ENCODE measurements at regions not wholly inside any gene's neighbourhood (a gene's known extent, or its start where the extent isn't known, plus 50 kb on each side); places are given as distances from the start of the nearest gene placed in this dataset.

GRCh38 chr13:111470933-111471332, 150.5 kb downstream of the TEX29 start:
- H3K4me3 ChIP-seq (ENCODE audit: low read length) = no peak overlapping the region
- no peaks in the 10 kb centered on the region for H3K36me3 ChIP-seq (ENCODE audit: control insufficient read depth, low read depth, low read length)
- H3K27me3 ChIP-seq (ENCODE audit: control insufficient read depth, insufficient read depth, low read length) = no peaks in the 10 kb centered on the region
- H3K4me1 ChIP-seq (ENCODE audit: control insufficient read depth, low read depth, low read length) = no peaks in the 10 kb centered on the region
- H3K9ac ChIP-seq (ENCODE audit: low read length) = no peak overlapping the region
- H3K27ac ChIP-seq (ENCODE audit: low read length) = no peak overlapping the region
- no peaks in the 10 kb centered on the region for H3K9me3 ChIP-seq (ENCODE audit: control insufficient read depth, low read depth, low read length)

GRCh38 chr13:111472083-111472482, 151.6 kb downstream of the TEX29 start:
- Histone ChIP-seq H3K36me3 (ENCODE audit: control insufficient read depth, low read depth, low read length) (no peaks in the 10 kb centered on the region), H3K9me3 (ENCODE audit: control insufficient read depth, low read depth, low read length) (no peaks in the 10 kb centered on the region), H3K9ac (ENCODE audit: low read length) (no peak overlapping the region), H3K27me3 (ENCODE audit: control insufficient read depth, insufficient read depth, low read length) (no peaks in the 10 kb centered on the region), H3K4me1 (ENCODE audit: control insufficient read depth, low read depth, low read length) (no peaks in the 10 kb centered on the region), H3K27ac (ENCODE audit: low read length) (no peak overlapping the region), H3K4me3 (ENCODE audit: low read length) (no peak overlapping the region)

- Histone ChIP-seq H3K27me3 (ENCODE audit: control insufficient read depth, insufficient read depth, low read length) (no peaks in the 10 kb centered on the region), H3K4me1 (ENCODE audit: control insufficient read depth, low read depth, low read length) (no peaks in the 10 kb centered on the region), H3K9me3 (ENCODE audit: control insufficient read depth, low read depth, low read length) (no peaks in the 10 kb centered on the region), H3K36me3 (ENCODE audit: control insufficient read depth, low read depth, low read length) (no peaks in the 10 kb centered on the region), H3K9ac (ENCODE audit: low read length) (no peak overlapping the region), H3K27ac (ENCODE audit: low read length) (no peak overlapping the region), H3K4me3 (ENCODE audit: low read length) (no peak overlapping the region)
Observed at GRCh38 chr13:111472559-111473460, 152.4 kb downstream of the TEX29 start.

- Histone ChIP-seq H3K4me3 (ENCODE audit: low read length) (no peak overlapping the region), H3K36me3 (ENCODE audit: control insufficient read depth, low read depth, low read length) (no peaks in the 10 kb centered on the region), H3K27me3 (ENCODE audit: control insufficient read depth, insufficient read depth, low read length) (no peaks in the 10 kb centered on the region), H3K4me1 (ENCODE audit: control insufficient read depth, low read depth, low read length) (no peaks in the 10 kb centered on the region), H3K9me3 (ENCODE audit: control insufficient read depth, low read depth, low read length) (no peaks in the 10 kb centered on the region), H3K27ac (ENCODE audit: low read length) (no peak overlapping the region), H3K9ac (ENCODE audit: low read length) (no peak overlapping the region)
Observed at GRCh38 chr13:111474136-111475002, 153.9 kb downstream of the TEX29 start.

- no peak overlapping the region for H3K9ac ChIP-seq (ENCODE audit: low read length)
- no peak overlapping the region for H3K4me3 ChIP-seq (ENCODE audit: low read length)
- H3K27ac ChIP-seq (ENCODE audit: low read length) = no peak overlapping the region
- H3K27me3 ChIP-seq (ENCODE audit: control insufficient read depth, insufficient read depth, low read length) = no peaks in the 10 kb centered on the region
- no peaks in the 10 kb centered on the region for H3K36me3 ChIP-seq (ENCODE audit: control insufficient read depth, low read depth, low read length)
- H3K9me3 ChIP-seq (ENCODE audit: control insufficient read depth, low read depth, low read length) = no peaks in the 10 kb centered on the region
- no peaks in the 10 kb centered on the region for H3K4me1 ChIP-seq (ENCODE audit: control insufficient read depth, low read depth, low read length)
Observed at GRCh38 chr13:111475488-111475887, 155.0 kb downstream of the TEX29 start.

- Histone ChIP-seq H3K27ac (ENCODE audit: low read length) (no peak overlapping the region), H3K9ac (ENCODE audit: low read length) (no peak overlapping the region), H3K4me3 (ENCODE audit: low read length) (no peak overlapping the region), H3K36me3 (ENCODE audit: control insufficient read depth, low read depth, low read length) (no peaks in the 10 kb centered on the region), H3K9me3 (ENCODE audit: control insufficient read depth, low read depth, low read length) (no peaks in the 10 kb centered on the region), H3K27me3 (ENCODE audit: control insufficient read depth, insufficient read depth, low read length) (no peaks in the 10 kb centered on the region), H3K4me1 (ENCODE audit: control insufficient read depth, low read depth, low read length) (no peaks in the 10 kb centered on the region)
Observed at GRCh38 chr13:111476197-111476596, 155.8 kb downstream of the TEX29 start.

- Histone ChIP-seq H3K4me1 (ENCODE audit: control insufficient read depth, low read depth, low read length) (no peaks in the 10 kb centered on the region), H3K27me3 (ENCODE audit: control insufficient read depth, insufficient read depth, low read length) (no peaks in the 10 kb centered on the region), H3K4me3 (ENCODE audit: low read length) (no peak overlapping the region), H3K36me3 (ENCODE audit: control insufficient read depth, low read depth, low read length) (no peaks in the 10 kb centered on the region), H3K9me3 (ENCODE audit: control insufficient read depth, low read depth, low read length) (no peaks in the 10 kb centered on the region), H3K9ac (ENCODE audit: low read length) (no peak overlapping the region), H3K27ac (ENCODE audit: low read length) (no peak overlapping the region)
Observed at GRCh38 chr13:111479412-111479811, 159.0 kb downstream of the TEX29 start.

GRCh38 chr13:111480503-111480902, 160.1 kb downstream of the TEX29 start:
- Histone ChIP-seq H3K4me1 (ENCODE audit: control insufficient read depth, low read depth, low read length) (no peaks in the 10 kb centered on the region), H3K27me3 (ENCODE audit: control insufficient read depth, insufficient read depth, low read length) (no peaks in the 10 kb centered on the region), H3K27ac (ENCODE audit: low read length) (no peak overlapping the region), H3K9me3 (ENCODE audit: control insufficient read depth, low read depth, low read length) (no peaks in the 10 kb centered on the region), H3K36me3 (ENCODE audit: control insufficient read depth, low read depth, low read length) (no peaks in the 10 kb centered on the region), H3K9ac (ENCODE audit: low read length) (no peak overlapping the region), H3K4me3 (ENCODE audit: low read length) (no peak overlapping the region)

- no peak overlapping the region for H3K27ac ChIP-seq (ENCODE audit: low read length)
- H3K27me3 ChIP-seq (ENCODE audit: control insufficient read depth, insufficient read depth, low read length) = no peaks in the 10 kb centered on the region
- no peaks in the 10 kb centered on the region for H3K9me3 ChIP-seq (ENCODE audit: control insufficient read depth, low read depth, low read length)
- no peak overlapping the region for H3K9ac ChIP-seq (ENCODE audit: low read length)
- no peaks in the 10 kb centered on the region for H3K4me1 ChIP-seq (ENCODE audit: control insufficient read depth, low read depth, low read length)
- no peaks in the 10 kb centered on the region for H3K36me3 ChIP-seq (ENCODE audit: control insufficient read depth, low read depth, low read length)
- no peak overlapping the region for H3K4me3 ChIP-seq (ENCODE audit: low read length)
Observed at GRCh38 chr13:111480976-111481375, 160.5 kb downstream of the TEX29 start.

GRCh38 chr13:111482126-111482525, 161.7 kb downstream of the TEX29 start:
- Histone ChIP-seq H3K9me3 (ENCODE audit: control insufficient read depth, low read depth, low read length) (no peaks in the 10 kb centered on the region), H3K4me3 (ENCODE audit: low read length) (no peak overlapping the region), H3K27ac (ENCODE audit: low read length) (no peak overlapping the region), H3K9ac (ENCODE audit: low read length) (no peak overlapping the region), H3K27me3 (ENCODE audit: control insufficient read depth, insufficient read depth, low read length) (no peaks in the 10 kb centered on the region), H3K4me1 (ENCODE audit: control insufficient read depth, low read depth, low read length) (no peaks in the 10 kb centered on the region), H3K36me3 (ENCODE audit: control insufficient read depth, low read depth, low read length) (no peaks in the 10 kb centered on the region)

- no peak overlapping the region for H3K27ac ChIP-seq (ENCODE audit: low read length)
- H3K9me3 ChIP-seq (ENCODE audit: control insufficient read depth, low read depth, low read length) = no peaks in the 10 kb centered on the region
- no peak overlapping the region for H3K4me3 ChIP-seq (ENCODE audit: low read length)
- H3K27me3 ChIP-seq (ENCODE audit: control insufficient read depth, insufficient read depth, low read length) = no peaks in the 10 kb centered on the region
- no peaks in the 10 kb centered on the region for H3K36me3 ChIP-seq (ENCODE audit: control insufficient read depth, low read depth, low read length)
- H3K9ac ChIP-seq (ENCODE audit: low read length) = no peak overlapping the region
- H3K4me1 ChIP-seq (ENCODE audit: control insufficient read depth, low read depth, low read length) = no peaks in the 10 kb centered on the region
Observed at GRCh38 chr13:111482806-111483620, 162.6 kb downstream of the TEX29 start.
